ENCODE measurements at regions not wholly inside any gene's neighbourhood (a gene's known extent, or its start where the extent isn't known, plus 50 kb on each side); places are given as distances from the start of the nearest gene placed in this dataset.
A peak's percentile ranks its signal among the peaks of the same experiment; 100 is the strongest.
"Not testable (repeated sequence)": the region's sequence is repeated elsewhere in the genome, so short reads cannot be mapped to it uniquely, and the experiment has no call there.

- no peak for TF ChIP-seq JUND (IDR thresholded peaks at IDR 0.05; ENCODE audit: low read depth)
- in situ Hi-C loops (cut with HindIII; ENCODE audit: low pct_unique_long_range_greater_than_20kb, low sequenced_read_pairs), result no loop called here
- no peak for DNase-seq (ENCODE audit: low read depth in 1 of 2, low spot score in 1 of 2)
These were observed 80.4 kb downstream of the GCNT4 start for GRCh38 chr5:74971947-74972460.

- DNase-seq (ENCODE audit: low read depth in 1 of 2, low spot score in 1 of 2); in situ Hi-C loops (cut with HindIII; ENCODE audit: low pct_unique_long_range_greater_than_20kb, low sequenced_read_pairs): not testable (repeated sequence)
These were observed 81.5 kb downstream of the GCNT4 start for GRCh38 chr5:74970891-74971290.

GRCh38 chr5:74969726-74970125 is 82.6 kb downstream of the GCNT4 start:
- in situ Hi-C loops (cut with HindIII; ENCODE audit: low pct_unique_long_range_greater_than_20kb, low sequenced_read_pairs), result no loop called here
- TF ChIP-seq JUND (IDR thresholded peaks at IDR 0.05; ENCODE audit: low read depth), result no peak
- DNase-seq (ENCODE audit: low read depth in 1 of 2, low spot score in 1 of 2), result no peak

- DNase-seq (ENCODE audit: low read depth in 1 of 2, low spot score in 1 of 2), result no peak
- in situ Hi-C loops (cut with HindIII; ENCODE audit: low pct_unique_long_range_greater_than_20kb, low sequenced_read_pairs), result no loop called here
- TF ChIP-seq JUND (IDR thresholded peaks at IDR 0.05; ENCODE audit: low read depth), result no peak
These were observed 86.0 kb downstream of the GCNT4 start for GRCh38 chr5:74966141-74967026.

DNA sequence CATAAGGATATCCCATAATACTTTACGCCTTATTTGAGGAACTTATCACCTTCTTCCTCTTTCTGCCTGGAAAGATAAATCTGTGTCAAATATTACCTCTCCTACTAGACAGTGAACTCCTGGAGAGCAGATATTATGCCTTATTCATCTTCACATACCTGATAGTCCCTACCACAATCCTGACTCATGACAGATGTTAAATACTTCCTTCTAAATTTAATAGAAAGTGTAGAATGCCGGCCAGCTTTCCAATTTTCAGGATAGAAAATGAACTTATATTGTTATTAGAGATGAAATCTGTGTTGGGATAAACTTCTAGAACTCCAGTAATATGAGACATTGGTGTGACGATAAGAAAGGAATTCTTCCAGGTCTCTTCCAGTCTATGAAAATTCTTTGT is 89.0 kb downstream of the GCNT4 start:
- no peak for TF ChIP-seq JUND (IDR thresholded peaks at IDR 0.05; ENCODE audit: low read depth)
- no peak for DNase-seq (ENCODE audit: low read depth in 1 of 2, low spot score in 1 of 2)
- in situ Hi-C loops (cut with HindIII; ENCODE audit: low pct_unique_long_range_greater_than_20kb, low sequenced_read_pairs), result no loop called here

DNA sequence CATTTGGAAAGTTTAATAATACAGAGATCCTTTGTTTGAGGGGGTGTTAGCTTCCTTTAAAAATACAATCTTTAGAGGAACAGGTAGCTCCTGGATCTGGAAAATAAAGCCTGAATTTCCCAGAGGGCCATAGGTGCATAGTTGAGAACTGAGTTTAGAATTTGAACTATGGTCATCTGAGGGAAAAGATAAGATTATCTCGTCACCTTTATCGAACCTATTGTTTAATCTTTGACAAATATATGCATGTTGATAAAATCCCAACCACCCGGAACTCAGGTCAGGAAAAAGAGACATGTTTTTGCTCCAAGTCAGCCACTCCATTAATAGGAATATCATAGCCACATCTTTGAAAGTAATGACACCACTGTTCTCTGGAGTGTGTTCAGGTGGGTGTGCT is 91.7 kb upstream of the FAM169A start:
- no peak for TF ChIP-seq JUND (IDR thresholded peaks at IDR 0.05; ENCODE audit: low read depth)
- in situ Hi-C loops (cut with HindIII; ENCODE audit: low pct_unique_long_range_greater_than_20kb, low sequenced_read_pairs), result no loop called here
- DNase-seq (ENCODE audit: low read depth in 1 of 2, low spot score in 1 of 2), result no peak

GRCh38 chr5:74957029-74957784 is 91.0 kb upstream of the FAM169A start:
- in situ Hi-C loops (cut with HindIII; ENCODE audit: low pct_unique_long_range_greater_than_20kb, low sequenced_read_pairs), result no loop called here
- TF ChIP-seq JUND (IDR thresholded peaks at IDR 0.05; ENCODE audit: low read depth), result no peak
- DNase-seq (ENCODE audit: low read depth in 1 of 2, low spot score in 1 of 2), result no peak

- peak in 1 of 2 experiments; percentile 37 for DNase-seq (ENCODE audit: low read depth in 1 of 2, low spot score in 1 of 2)
- no peak for TF ChIP-seq JUND (IDR thresholded peaks at IDR 0.05; ENCODE audit: low read depth)
- in situ Hi-C loops (cut with HindIII; ENCODE audit: low pct_unique_long_range_greater_than_20kb, low sequenced_read_pairs), result no loop called here
These were observed 90.1 kb upstream of the FAM169A start for GRCh38 chr5:74956278-74956677.

DNA sequence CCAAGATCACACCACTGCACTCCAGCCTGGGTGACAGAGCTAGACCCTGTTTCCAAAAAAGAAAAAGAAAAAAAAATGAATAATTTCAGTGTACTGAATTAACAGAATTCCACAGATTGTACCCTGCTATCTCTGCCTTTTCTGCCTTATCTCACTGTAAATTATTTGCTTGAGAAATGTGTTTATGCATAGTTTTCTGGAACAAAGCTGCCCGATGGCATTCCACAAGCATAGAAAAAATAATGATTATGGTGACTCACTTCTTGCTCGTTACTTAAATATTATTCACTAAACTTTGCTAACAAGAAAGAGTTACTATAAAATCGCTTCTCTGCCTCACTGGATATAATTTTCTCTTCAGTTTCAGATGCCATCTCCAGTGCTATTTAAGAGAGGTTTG is 88.7 kb upstream of the FAM169A start:
- TF ChIP-seq JUND (IDR thresholded peaks at IDR 0.05; ENCODE audit: low read depth), result no peak
- in situ Hi-C loops (cut with HindIII; ENCODE audit: low pct_unique_long_range_greater_than_20kb, low sequenced_read_pairs), result no loop called here
- DNase-seq (ENCODE audit: low read depth in 1 of 2, low spot score in 1 of 2), result no peak

GRCh38 chr5:74953937-74954720 is 87.9 kb upstream of the FAM169A start:
- in situ Hi-C loops (cut with HindIII; ENCODE audit: low pct_unique_long_range_greater_than_20kb, low sequenced_read_pairs), result no loop called here
- TF ChIP-seq JUND (IDR thresholded peaks at IDR 0.05; ENCODE audit: low read depth), result no peak
- no peak for DNase-seq (ENCODE audit: low read depth in 1 of 2, low spot score in 1 of 2)

GRCh38 chr5:74953554-74953936 is 87.4 kb upstream of the FAM169A start:
- TF ChIP-seq JUND (IDR thresholded peaks at IDR 0.05; ENCODE audit: low read depth), result no peak
- in situ Hi-C loops (cut with HindIII; ENCODE audit: low pct_unique_long_range_greater_than_20kb, low sequenced_read_pairs), result no loop called here
- no peak for DNase-seq (ENCODE audit: low read depth in 1 of 2, low spot score in 1 of 2)

DNA sequence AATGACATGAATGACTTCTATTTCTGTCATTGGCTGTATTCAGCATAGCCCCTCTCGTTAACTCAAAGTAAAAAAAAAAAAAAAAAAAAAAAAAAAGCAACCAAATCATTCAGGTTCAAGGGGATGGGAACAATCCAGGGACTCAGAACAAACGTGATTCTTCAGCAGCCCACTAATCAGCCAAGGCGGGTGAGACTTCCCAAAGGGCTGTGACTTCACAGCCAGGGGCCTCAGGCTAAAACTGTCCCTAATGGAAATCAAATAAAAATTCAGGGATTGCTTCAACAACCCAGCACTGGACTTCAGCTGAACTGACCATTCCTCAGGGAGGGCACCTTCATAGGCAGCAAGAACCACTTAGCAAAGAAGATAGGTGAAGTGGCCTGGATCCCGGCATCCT is 86.2 kb upstream of the FAM169A start:
- no peak for TF ChIP-seq JUND (IDR thresholded peaks at IDR 0.05; ENCODE audit: low read depth)
- in situ Hi-C loops (cut with HindIII; ENCODE audit: low pct_unique_long_range_greater_than_20kb, low sequenced_read_pairs), result no loop called here
- DNase-seq (ENCODE audit: low read depth in 1 of 2, low spot score in 1 of 2), result no peak

All from T47D (cell line).